Neutrophil (primary cell): ENCODE measurements at regions not wholly inside any gene's neighbourhood (a gene's known extent, or its start where the extent isn't known, plus 50 kb on each side); places are given as distances from the start of the nearest gene placed in this dataset.

ENCODE experiments used
- H3K27ac ChIP-seq: fragments of 200-600 bp; sonication (generic); 2 replicates; pipeline ENCODE4 v1.5.1; 2016; ENCODE audit warnings: mild to moderate bottlenecking, moderate library complexity
- H3K27me3 ChIP-seq: fragments of 200-600 bp; sonication (generic); 2 replicates; pipeline ENCODE4 v1.6.0; 2016; ENCODE audit warnings: mild to moderate bottlenecking
- H3K36me3 ChIP-seq: fragments of 200-600 bp; sonication (generic); 2 replicates; pipeline ENCODE4 v1.5.1; 2017
- H3K4me1 ChIP-seq, 2 experiments: fragments of 200-600 bp in 1 of 2; sonication (generic) in 1 of 2; 1 replicate in 1 of 2; 2 replicates in 1 of 2; pipeline versions ENCODE4 v1.5.1 to v1.6.1; 2013 to 2016; ENCODE audit warnings: low read depth in 1 of 2, low read length in 1 of 2, mild to moderate bottlenecking in 1 of 2, moderate library complexity in 1 of 2; ENCODE audit not compliant: control insufficient read depth in 1 of 2, insufficient read depth in 1 of 2
- H3K4me3 ChIP-seq, 2 experiments: fragments of 200-600 bp in 1 of 2; sonication (generic) in 1 of 2; 1 replicate in 1 of 2; 2 replicates in 1 of 2; pipeline ENCODE4 v1.5.1; 2013 to 2016; ENCODE audit warnings: low read depth in 1 of 2, low read length in 1 of 2, mild to moderate bottlenecking in 1 of 2, moderate library complexity in 1 of 2
- H3K9me3 ChIP-seq: fragments of 200-600 bp; sonication (generic); 2 replicates; pipeline ENCODE4 v1.5.1; 2016
- CTCF ChIP-seq: fragments of 200-600 bp; sonication (generic); IDR thresholded peaks from 2 replicates; pipeline ENCODE4 v1.5.1; 2016; ENCODE audit warnings: antibody characterized with exemption

GRCh38 chr9:120109242-120109641 is 470.7 kb downstream of the CDK5RAP2 start:
- Histone ChIP-seq H3K27ac (no peak overlapping the region), H3K36me3 (no peaks in the 10 kb centered on the region), H3K9me3 (no peaks in the 10 kb centered on the region), H3K27me3 (no peaks in the 10 kb centered on the region), H3K4me1 (no peaks in the 10 kb centered on the region), H3K4me3 (no peak overlapping the region)
- TF ChIP-seq CTCF: no peak

- H3K4me1 ChIP-seq: no peaks in the 10 kb centered on the region
- H3K4me3 ChIP-seq: no peak overlapping the region
- TF ChIP-seq CTCF: no peak
- no peaks in the 10 kb centered on the region for H3K9me3 ChIP-seq
- no peaks in the 10 kb centered on the region for H3K27me3 ChIP-seq
- H3K27ac ChIP-seq: no peak overlapping the region
- H3K36me3 ChIP-seq: no peaks in the 10 kb centered on the region
Measured at GRCh38 chr9:120107138-120107537, 472.8 kb downstream of the CDK5RAP2 start.

GRCh38 chr9:120104771-120105170 is 475.2 kb downstream of the CDK5RAP2 start:
- Histone ChIP-seq H3K9me3 (no peaks in the 10 kb centered on the region), H3K27ac (no peak overlapping the region), H3K4me1 (no peaks in the 10 kb centered on the region), H3K36me3 (no peaks in the 10 kb centered on the region), H3K27me3 (no peaks in the 10 kb centered on the region), H3K4me3 (no peak overlapping the region)
- no peak for TF ChIP-seq CTCF

- Histone ChIP-seq H3K4me3 (no peak overlapping the region), H3K27me3 (no peaks in the 10 kb centered on the region), H3K27ac (no peak overlapping the region), H3K36me3 (no peaks in the 10 kb centered on the region), H3K9me3 (no peaks in the 10 kb centered on the region), H3K4me1 (no peaks in the 10 kb centered on the region)
- TF ChIP-seq CTCF: no peak
Measured at GRCh38 chr9:120100595-120100994, 479.4 kb downstream of the CDK5RAP2 start.

- no peak for TF ChIP-seq CTCF
- no peak overlapping the region for H3K4me3 ChIP-seq
- H3K27ac ChIP-seq: no peak overlapping the region
- H3K36me3 ChIP-seq: no peaks in the 10 kb centered on the region
- no peaks in the 10 kb centered on the region for H3K27me3 ChIP-seq
- no peaks in the 10 kb centered on the region for H3K4me1 ChIP-seq
- no peaks in the 10 kb centered on the region for H3K9me3 ChIP-seq
Measured at GRCh38 chr9:120099065-120099464, 480.9 kb downstream of the CDK5RAP2 start.

GRCh38 chr9:120098584-120098983 is 481.4 kb downstream of the CDK5RAP2 start:
- Histone ChIP-seq H3K9me3 (no peaks in the 10 kb centered on the region), H3K27ac (no peak overlapping the region), H3K36me3 (no peaks in the 10 kb centered on the region), H3K4me1 (no peaks in the 10 kb centered on the region), H3K4me3 (no peak overlapping the region), H3K27me3 (no peaks in the 10 kb centered on the region)
- no peak for TF ChIP-seq CTCF
